Activated T-cell treated with anti-CD3 and anti-CD28 coated beads, Interleukin-2, amount 50 U/mL, for 24 hours (primary cell): ENCODE measurements at regions not wholly inside any gene's neighbourhood (a gene's known extent, or its start where the extent isn't known, plus 50 kb on each side); places are given as distances from the start of the nearest gene placed in this dataset.
"Not testable (repeated sequence)": the region's sequence is repeated elsewhere in the genome, so short reads cannot be mapped to it uniquely, and the experiment has no call there.

Source experiments
- DNase-seq: peaks from one replicate; pipeline ENCODE4 v3.0.0-alpha.2; 2020
- H3K27ac Mint-ChIP-seq: 2 replicates; pipeline ENCODE4 v1.8.0; 2020; ENCODE audit warnings: mild to moderate bottlenecking, mixed read lengths
- H3K27me3 Mint-ChIP-seq: 2 replicates; pipeline ENCODE4 v1.8.0; 2020; ENCODE audit warnings: mixed read lengths
- H3K36me3 Mint-ChIP-seq: 2 replicates; pipeline ENCODE4 v1.8.0; 2020; ENCODE audit warnings: low read depth, mixed read lengths
- H3K4me1 Mint-ChIP-seq: 2 replicates; pipeline ENCODE4 v1.8.0; 2020; ENCODE audit warnings: low read depth, mixed read lengths
- H3K4me3 Mint-ChIP-seq: 2 replicates; pipeline ENCODE4 v1.8.0; 2020; ENCODE audit warnings: mild to moderate bottlenecking, moderate library complexity, mixed read lengths
- H3K9me3 Mint-ChIP-seq: 2 replicates; pipeline ENCODE4 v1.8.0; 2020; ENCODE audit warnings: mixed read lengths

- Mint-ChIP-seq H3K27ac (no peak overlapping the region), H3K4me1 (no peaks in the 10 kb centered on the region), H3K4me3 (no peak overlapping the region), H3K27me3 (no peaks in the 10 kb centered on the region), H3K9me3 (no peaks in the 10 kb centered on the region), H3K36me3 (no peaks in the 10 kb centered on the region)
- DNase-seq = no peak
These were observed 170.6 kb upstream of the EYA4 start for GRCh38 chr6:133070410-133071043.

- Mint-ChIP-seq H3K9me3 (no peaks in the 10 kb centered on the region), H3K27me3 (peaks cover 3% of the 10 kb centered on the region), H3K27ac (no peak overlapping the region), H3K4me1 (no peaks in the 10 kb centered on the region), H3K36me3 (no peaks in the 10 kb centered on the region), H3K4me3 (no peak overlapping the region)
- DNase-seq = no peak
These were observed 161.3 kb upstream of the EYA4 start for GRCh38 chr6:133079901-133080300.

- Mint-ChIP-seq H3K36me3 (no peaks in the 10 kb centered on the region), H3K9me3 (no peaks in the 10 kb centered on the region), H3K4me1 (no peaks in the 10 kb centered on the region), H3K27ac (no peak overlapping the region), H3K4me3 (no peak overlapping the region), H3K27me3 (peaks cover 2% of the 10 kb centered on the region)
- DNase-seq = no peak
These were observed 157.7 kb upstream of the EYA4 start for GRCh38 chr6:133083248-133083967.

GRCh38 chr6:133085471-133085870 lies 155.7 kb upstream of the EYA4 start:
- Mint-ChIP-seq H3K27ac (no peak overlapping the region), H3K4me3 (no peak overlapping the region), H3K36me3 (no peaks in the 10 kb centered on the region), H3K4me1 (no peaks in the 10 kb centered on the region), H3K27me3 (peaks cover 2% of the 10 kb centered on the region), H3K9me3 (no peaks in the 10 kb centered on the region)
- no peak for DNase-seq

GRCh38 chr6:133085896-133086295 lies 155.3 kb upstream of the EYA4 start:
- no peak for DNase-seq
- no peaks in the 10 kb centered on the region for H3K4me1 Mint-ChIP-seq
- H3K27ac Mint-ChIP-seq = no peak overlapping the region
- peaks cover 2% of the 10 kb centered on the region for H3K27me3 Mint-ChIP-seq
- H3K36me3 Mint-ChIP-seq = no peaks in the 10 kb centered on the region
- H3K4me3 Mint-ChIP-seq = no peak overlapping the region
- no peaks in the 10 kb centered on the region for H3K9me3 Mint-ChIP-seq

GRCh38 chr6:133088931-133089695 lies 152.0 kb upstream of the EYA4 start:
- H3K36me3 Mint-ChIP-seq = no peaks in the 10 kb centered on the region
- no peak for DNase-seq
- H3K4me3 Mint-ChIP-seq = no peak overlapping the region
- H3K9me3 Mint-ChIP-seq = no peaks in the 10 kb centered on the region
- peaks cover 2% of the 10 kb centered on the region for H3K27me3 Mint-ChIP-seq
- H3K4me1 Mint-ChIP-seq = no peaks in the 10 kb centered on the region
- H3K27ac Mint-ChIP-seq = no peak overlapping the region

GRCh38 chr6:133092199-133092598 lies 149.0 kb upstream of the EYA4 start:
- Mint-ChIP-seq H3K4me1 (no peaks in the 10 kb centered on the region), H3K36me3 (no peaks in the 10 kb centered on the region), H3K4me3 (no peak overlapping the region), H3K27me3 (peaks cover 2% of the 10 kb centered on the region), H3K27ac (no peak overlapping the region), H3K9me3 (no peaks in the 10 kb centered on the region)
- DNase-seq = no peak

GRCh38 chr6:133092771-133093170 lies 148.4 kb upstream of the EYA4 start:
- no peaks in the 10 kb centered on the region for H3K36me3 Mint-ChIP-seq
- H3K4me1 Mint-ChIP-seq = no peaks in the 10 kb centered on the region
- no peak for DNase-seq
- H3K27ac Mint-ChIP-seq = no peak overlapping the region
- H3K9me3 Mint-ChIP-seq = no peaks in the 10 kb centered on the region
- no peak overlapping the region for H3K4me3 Mint-ChIP-seq
- H3K27me3 Mint-ChIP-seq = peaks cover 2% of the 10 kb centered on the region

- not testable (repeated sequence) for H3K4me3 Mint-ChIP-seq, DNase-seq, H3K4me1 Mint-ChIP-seq, H3K36me3 Mint-ChIP-seq, H3K27me3 Mint-ChIP-seq, H3K27ac Mint-ChIP-seq, H3K9me3 Mint-ChIP-seq
These were observed 147.9 kb upstream of the EYA4 start for GRCh38 chr6:133093211-133093610.

GRCh38 chr6:133093956-133094355 lies 147.2 kb upstream of the EYA4 start:
- H3K27me3 Mint-ChIP-seq = no peaks in the 10 kb centered on the region

GRCh38 chr6:133097208-133097607 lies 143.9 kb upstream of the EYA4 start:
- no peak for DNase-seq

More at GRCh38 chr6:133093956-133094355, 147.2 kb upstream of the EYA4 start:
- no peak overlapping the region for H3K4me3 Mint-ChIP-seq
- H3K4me1 Mint-ChIP-seq = no peaks in the 10 kb centered on the region
- H3K9me3 Mint-ChIP-seq = no peaks in the 10 kb centered on the region
- H3K36me3 Mint-ChIP-seq = no peaks in the 10 kb centered on the region
- DNase-seq = no peak
- no peak overlapping the region for H3K27ac Mint-ChIP-seq

GRCh38 chr6:133099573-133099972 lies 141.6 kb upstream of the EYA4 start:
- DNase-seq = no peak
- Mint-ChIP-seq H3K27ac (no peak overlapping the region), H3K36me3 (no peaks in the 10 kb centered on the region), H3K4me1 (no peaks in the 10 kb centered on the region), H3K27me3 (no peaks in the 10 kb centered on the region), H3K9me3 (no peaks in the 10 kb centered on the region), H3K4me3 (no peak overlapping the region)

More at GRCh38 chr6:133097208-133097607, 143.9 kb upstream of the EYA4 start:
- Mint-ChIP-seq H3K27me3 (no peaks in the 10 kb centered on the region), H3K4me1 (no peaks in the 10 kb centered on the region), H3K27ac (no peak overlapping the region), H3K9me3 (no peaks in the 10 kb centered on the region), H3K36me3 (no peaks in the 10 kb centered on the region), H3K4me3 (no peak overlapping the region)

GRCh38 chr6:133100865-133101264 lies 140.3 kb upstream of the EYA4 start:
- H3K27ac Mint-ChIP-seq = no peak overlapping the region
- H3K9me3 Mint-ChIP-seq = no peaks in the 10 kb centered on the region
- H3K4me3 Mint-ChIP-seq = no peak overlapping the region
- H3K27me3 Mint-ChIP-seq = no peaks in the 10 kb centered on the region
- no peaks in the 10 kb centered on the region for H3K4me1 Mint-ChIP-seq
- H3K36me3 Mint-ChIP-seq = no peaks in the 10 kb centered on the region
- no peak for DNase-seq

GRCh38 chr6:133101790-133102189 lies 139.4 kb upstream of the EYA4 start:
- Mint-ChIP-seq H3K27ac (no peak overlapping the region), H3K27me3 (no peaks in the 10 kb centered on the region), H3K4me3 (no peak overlapping the region), H3K9me3 (no peaks in the 10 kb centered on the region), H3K36me3 (no peaks in the 10 kb centered on the region), H3K4me1 (no peaks in the 10 kb centered on the region)
- no peak for DNase-seq

GRCh38 chr6:133106934-133107333 lies 134.2 kb upstream of the EYA4 start:
- Mint-ChIP-seq H3K4me3 (no peak overlapping the region), H3K36me3 (no peaks in the 10 kb centered on the region), H3K4me1 (no peaks in the 10 kb centered on the region), H3K27ac (no peak overlapping the region), H3K27me3 (peaks cover 3% of the 10 kb centered on the region), H3K9me3 (no peaks in the 10 kb centered on the region)
- DNase-seq = no peak
